ENCODE measurements at regions not wholly inside any gene's neighbourhood (a gene's known extent, or its start where the extent isn't known, plus 50 kb on each side); places are given as distances from the start of the nearest gene placed in this dataset.
"Not testable (repeated sequence)": the region's sequence is repeated elsewhere in the genome, so short reads cannot be mapped to it uniquely, and the experiment has no call there.

DNA sequence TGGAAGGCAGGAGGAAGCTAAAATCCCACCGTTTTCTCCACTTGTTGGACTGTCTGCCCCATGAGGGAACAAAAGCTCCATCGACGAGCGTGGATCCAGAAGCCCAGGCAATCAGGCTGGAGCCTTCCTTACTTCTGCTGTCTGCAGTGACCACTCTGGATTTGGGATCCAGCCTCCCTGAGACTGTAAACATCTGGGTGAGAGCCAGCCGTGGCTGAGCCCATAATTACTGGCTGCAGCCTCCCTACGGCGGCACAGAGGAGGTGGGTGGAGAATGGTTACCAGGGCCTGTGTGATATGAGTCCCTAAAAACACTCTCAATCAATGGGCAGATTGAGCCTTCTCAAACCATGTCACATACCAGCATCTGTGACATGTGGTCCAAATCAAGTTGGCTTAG is 158.2 kb downstream of the FOXL1 start:
- Histone ChIP-seq H3K4me1 (ENCODE audit: insufficient read depth) (no peaks in the 10 kb centered on the region), H3K27ac (no peak overlapping the region), H3K4me3 (no peak overlapping the region), H3K9me3 (no peaks in the 10 kb centered on the region), H3K27me3 (no peaks in the 10 kb centered on the region), H3K36me3 (no peaks in the 10 kb centered on the region)
- DNase-seq: no peak
- intact Hi-C loops (cut with DNase I): no loop called here
- TF ChIP-seq POLR2A (IDR thresholded peaks at IDR 0.05) (no peak), CTCF (IDR thresholded peaks at IDR 0.05) (no peak), EP300 (IDR thresholded peaks at IDR 0.05) (no peak)
- WGBS, 3 donors: 80 to 94% (median 84%) methylated on average over 7 of the region's 7 CpGs

DNA sequence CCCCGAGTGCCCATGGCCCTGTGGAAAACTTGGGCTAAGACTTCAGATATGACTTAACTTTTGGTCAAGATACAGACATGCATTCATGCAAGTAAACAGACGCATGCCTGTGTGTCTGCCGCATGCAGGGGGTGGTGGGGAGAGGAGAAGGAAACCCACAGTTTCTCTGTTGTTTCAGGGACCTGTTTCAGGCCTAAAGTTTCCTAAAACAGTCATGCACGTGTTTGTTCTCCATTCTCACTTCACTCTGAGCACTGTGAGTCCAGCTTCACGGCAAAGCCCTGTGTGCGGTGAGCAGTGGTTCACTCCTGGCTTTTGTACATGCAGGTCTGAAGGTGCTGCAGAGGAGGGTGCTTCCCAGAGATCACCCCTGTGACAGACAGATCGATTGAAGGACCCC is 158.7 kb downstream of the FOXL1 start:
- Histone ChIP-seq H3K27me3 (no peaks in the 10 kb centered on the region), H3K36me3 (no peaks in the 10 kb centered on the region), H3K9me3 (no peaks in the 10 kb centered on the region), H3K27ac (no peak overlapping the region), H3K4me1 (ENCODE audit: insufficient read depth) (no peaks in the 10 kb centered on the region), H3K4me3 (no peak overlapping the region)
- TF ChIP-seq EP300 (IDR thresholded peaks at IDR 0.05) (no peak), CTCF (IDR thresholded peaks at IDR 0.05) (no peak)
- WGBS, 3 donors: 75 to 94% (median 84%) methylated on average over 7 of the region's 7 CpGs
- DNase-seq: no peak
- intact Hi-C loops (cut with DNase I): no loop called here

- H3K27ac ChIP-seq; H3K9me3 ChIP-seq; H3K4me1 ChIP-seq (ENCODE audit: insufficient read depth); H3K27me3 ChIP-seq; H3K4me3 ChIP-seq; DNase-seq; H3K36me3 ChIP-seq; intact Hi-C loops (cut with DNase I): not testable (repeated sequence)
- 90 to 95% (median 93%) methylated on average over 26 to 35 of the region's 35 CpGs for WGBS, 3 donors
Observed at GRCh38 chr16:86738322-86738721, 160.0 kb downstream of the FOXL1 start.

- H3K27ac ChIP-seq: no peak overlapping the region
- no peaks in the 10 kb centered on the region for H3K27me3 ChIP-seq
- H3K4me1 ChIP-seq (ENCODE audit: insufficient read depth): no peaks in the 10 kb centered on the region
- no peaks in the 10 kb centered on the region for H3K36me3 ChIP-seq
- DNase-seq: no peak
- intact Hi-C loops (cut with DNase I): no loop called here
- TF ChIP-seq EP300 (IDR thresholded peaks at IDR 0.05) (no peak), CTCF (IDR thresholded peaks at IDR 0.05) (no peak), POLR2A (IDR thresholded peaks at IDR 0.05) (no peak)
- no peak overlapping the region for H3K4me3 ChIP-seq
- 75 to 83% (median 80%) methylated on average over 3 of the region's 3 CpGs for WGBS, 3 donors
- no peaks in the 10 kb centered on the region for H3K9me3 ChIP-seq
Observed at GRCh38 chr16:86739178-86739577, 160.8 kb downstream of the FOXL1 start.

GRCh38 chr16:86739808-86740207 is 161.5 kb downstream of the FOXL1 start:
- no peak for DNase-seq
- H3K4me3 ChIP-seq: no peak overlapping the region
- intact Hi-C loops (cut with DNase I): no loop called here
- H3K27ac ChIP-seq: no peak overlapping the region
- WGBS, 3 donors: 69 to 82% (median 75%) methylated on average over 11 of the region's 11 CpGs
- H3K36me3 ChIP-seq: no peaks in the 10 kb centered on the region
- H3K4me1 ChIP-seq (ENCODE audit: insufficient read depth): no peaks in the 10 kb centered on the region
- H3K9me3 ChIP-seq: no peaks in the 10 kb centered on the region
- no peaks in the 10 kb centered on the region for H3K27me3 ChIP-seq
- no peak for TF ChIP-seq CTCF (IDR thresholded peaks at IDR 0.05)
- TF ChIP-seq POLR2A (IDR thresholded peaks at IDR 0.05): no peak
- TF ChIP-seq EP300 (IDR thresholded peaks at IDR 0.05): no peak

Measured in ovary (tissue), 7 donors.